ENCODE measurements at regions not wholly inside any gene's neighbourhood (a gene's known extent, or its start where the extent isn't known, plus 50 kb on each side); places are given as distances from the start of the nearest gene placed in this dataset.
"Not testable (repeated sequence)": the region's sequence is repeated elsewhere in the genome, so short reads cannot be mapped to it uniquely, and the experiment has no call there.

DNA sequence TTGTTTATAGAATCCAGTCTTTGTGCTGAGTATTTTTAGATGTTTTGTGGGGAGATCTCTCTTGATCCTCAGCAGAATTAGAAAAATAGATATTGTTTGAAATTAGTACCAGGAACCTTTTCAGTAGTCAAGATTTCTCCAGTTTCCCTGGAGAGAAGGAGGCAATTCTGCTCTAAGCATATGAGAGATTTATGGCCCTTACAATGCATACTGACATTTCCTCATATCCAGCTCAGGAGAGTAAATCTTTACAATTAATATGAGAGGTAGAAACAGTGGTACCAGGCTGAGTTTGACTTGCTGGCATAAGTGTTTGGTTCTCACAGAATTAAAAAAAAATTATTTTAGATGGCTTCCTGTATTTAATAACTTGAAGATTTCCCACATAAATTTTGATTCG, 239.1 kb upstream of the SGO1 start:
- in situ Hi-C loops (cut with HindIII; ENCODE audit: low sequenced_read_pairs), result no loop called here

- in situ Hi-C loops (cut with HindIII; ENCODE audit: low sequenced_read_pairs), result no loop called here
Measured at GRCh38 chr3:20424086-20424485, 238.1 kb upstream of the SGO1 start.

DNA sequence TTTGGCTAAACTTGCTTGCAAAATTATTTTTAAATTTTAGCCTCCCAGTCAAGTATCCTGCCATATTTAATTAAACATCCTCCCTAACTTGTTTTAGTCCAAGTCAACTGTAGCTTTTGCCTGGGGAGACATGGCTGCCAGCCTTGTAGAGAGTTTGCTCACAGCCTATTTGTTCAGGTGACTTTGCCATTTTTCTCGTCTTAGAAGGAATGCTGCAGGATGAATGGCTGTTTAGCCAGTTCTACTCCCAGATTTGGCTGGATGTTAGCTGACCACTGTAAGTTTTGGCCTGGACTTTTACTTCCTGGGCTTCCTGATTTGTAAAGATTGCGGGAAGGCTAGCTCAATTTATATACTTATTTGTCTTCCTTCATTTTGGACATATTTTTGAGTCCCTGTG, 236.4 kb upstream of the SGO1 start:
- in situ Hi-C loops (cut with HindIII; ENCODE audit: low sequenced_read_pairs), result no loop called here

GRCh38 chr3:20417388-20418108, 231.5 kb upstream of the SGO1 start:
- in situ Hi-C loops (cut with HindIII; ENCODE audit: low sequenced_read_pairs), result no loop called here

GRCh38 chr3:20406611-20407011, 220.6 kb upstream of the SGO1 start:
- in situ Hi-C loops (cut with HindIII; ENCODE audit: low sequenced_read_pairs), result no loop called here

DNA sequence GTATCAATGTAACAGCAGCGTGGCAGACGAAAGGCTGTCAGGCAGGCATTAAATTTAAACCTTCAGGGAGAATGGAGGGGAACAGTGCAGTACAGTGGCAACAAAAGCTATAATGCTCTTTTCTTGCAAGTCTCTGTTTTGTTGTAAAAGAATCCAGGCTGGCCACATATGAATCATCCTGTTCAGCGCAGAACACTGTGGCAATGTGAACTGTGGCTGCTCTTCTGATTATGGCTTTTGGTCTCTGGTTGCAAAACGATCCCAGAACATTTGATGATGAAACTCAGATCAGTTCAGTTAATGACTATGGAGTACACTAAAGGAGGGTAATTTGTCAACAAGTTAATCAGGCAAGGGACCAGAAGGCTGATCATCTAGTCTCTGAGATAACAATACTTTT, 219.7 kb upstream of the SGO1 start:
- in situ Hi-C loops (cut with HindIII; ENCODE audit: low sequenced_read_pairs), result no loop called here

DNA sequence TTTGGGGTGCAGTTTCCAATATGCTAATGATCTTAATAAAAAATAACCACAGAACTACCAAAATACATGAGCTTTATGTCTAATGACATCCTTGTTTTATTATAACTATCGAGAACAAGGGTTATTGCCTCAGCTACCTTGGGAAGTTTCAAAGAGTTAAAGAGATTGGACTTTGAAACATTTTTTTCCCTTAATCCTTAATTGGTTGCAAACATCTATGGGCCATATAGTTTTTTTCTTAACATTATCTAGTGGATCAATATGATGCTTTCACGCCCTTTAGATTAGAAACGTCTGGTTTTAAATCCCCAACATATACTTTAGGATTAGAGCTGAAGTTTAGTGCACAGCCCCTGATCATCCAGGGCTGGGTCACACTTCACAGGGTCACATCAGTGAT, 219.2 kb upstream of the SGO1 start:
- in situ Hi-C loops (cut with HindIII; ENCODE audit: low sequenced_read_pairs), result no loop called here

DNA sequence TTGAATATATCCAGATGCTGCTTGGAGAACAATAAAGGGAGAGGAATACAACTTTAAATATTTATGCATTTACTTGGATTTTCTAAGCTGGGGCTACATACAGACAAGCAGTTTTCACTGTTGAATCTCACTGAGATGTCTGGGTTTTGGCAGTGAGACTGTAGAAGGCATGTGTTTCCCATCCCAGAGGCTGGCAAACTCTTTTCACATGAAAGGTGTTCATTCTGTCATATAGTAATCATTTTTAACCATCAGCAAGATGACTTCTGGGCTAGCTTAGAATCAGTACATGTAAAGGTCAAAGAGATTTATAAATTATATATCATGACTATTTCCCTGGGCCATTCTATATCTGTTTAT, 218.7 kb upstream of the SGO1 start:
- in situ Hi-C loops (cut with HindIII; ENCODE audit: low sequenced_read_pairs), result no loop called here

- in situ Hi-C loops (cut with HindIII; ENCODE audit: low sequenced_read_pairs), result no loop called here
Measured at GRCh38 chr3:20403986-20404740, 218.2 kb upstream of the SGO1 start.

DNA sequence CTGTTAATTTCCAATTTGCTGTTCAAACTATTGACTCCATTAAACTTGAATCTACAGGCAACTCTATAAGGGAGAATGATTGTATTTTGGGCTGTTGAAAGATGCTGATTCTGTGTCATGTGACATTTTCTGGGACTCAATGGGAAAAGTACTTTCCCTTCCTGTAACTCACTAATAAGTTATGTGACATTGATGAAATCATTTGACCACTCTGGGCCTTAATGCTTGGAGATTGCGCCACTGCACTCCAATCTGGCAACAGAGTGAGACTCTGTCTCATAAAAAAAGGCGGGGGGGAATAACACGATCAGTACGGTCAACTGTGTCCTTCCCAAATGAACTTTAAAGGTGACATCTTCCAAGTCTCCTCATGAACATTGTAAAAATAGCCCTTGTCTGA, 215.2 kb upstream of the SGO1 start:
- in situ Hi-C loops (cut with HindIII; ENCODE audit: low sequenced_read_pairs), result no loop called here

GRCh38 chr3:20400686-20401085, 214.7 kb upstream of the SGO1 start:
- in situ Hi-C loops (cut with HindIII; ENCODE audit: low sequenced_read_pairs), result no loop called here

GRCh38 chr3:20400281-20400680, 214.3 kb upstream of the SGO1 start:
- in situ Hi-C loops (cut with HindIII; ENCODE audit: low sequenced_read_pairs), result no loop called here

GRCh38 chr3:20396335-20396734, 210.3 kb upstream of the SGO1 start:
- in situ Hi-C loops (cut with HindIII; ENCODE audit: low sequenced_read_pairs), result no loop called here

GRCh38 chr3:20395692-20396091, 209.7 kb upstream of the SGO1 start:
- in situ Hi-C loops (cut with HindIII; ENCODE audit: low sequenced_read_pairs), result no loop called here

- in situ Hi-C loops (cut with HindIII; ENCODE audit: low sequenced_read_pairs), result no loop called here
Measured at GRCh38 chr3:20394243-20394642, 208.2 kb upstream of the SGO1 start.

DNA sequence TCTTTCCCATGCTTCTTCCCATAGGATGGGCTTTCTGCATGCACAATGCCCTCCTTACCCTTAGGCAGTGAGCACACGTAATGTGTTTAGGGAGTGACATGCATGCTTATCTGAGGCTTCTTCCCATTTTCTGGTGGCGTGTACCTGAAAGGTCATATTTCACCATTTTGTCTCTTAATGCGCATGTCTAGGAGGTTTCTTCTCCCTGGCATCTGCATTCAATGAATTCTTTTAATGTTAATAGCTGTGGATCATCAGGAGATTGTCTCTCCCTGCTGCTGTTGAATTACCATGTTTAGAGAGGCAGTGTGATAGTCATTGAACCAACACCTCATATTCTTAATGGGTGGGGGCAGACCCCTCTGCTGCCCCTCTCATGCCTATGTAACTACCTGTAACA, 205.6 kb upstream of the SGO1 start:
- in situ Hi-C loops (cut with HindIII; ENCODE audit: low sequenced_read_pairs), result no loop called here

GRCh38 chr3:20388971-20389370, 203.0 kb upstream of the SGO1 start:
- in situ Hi-C loops (cut with HindIII; ENCODE audit: low sequenced_read_pairs), result no loop called here

DNA sequence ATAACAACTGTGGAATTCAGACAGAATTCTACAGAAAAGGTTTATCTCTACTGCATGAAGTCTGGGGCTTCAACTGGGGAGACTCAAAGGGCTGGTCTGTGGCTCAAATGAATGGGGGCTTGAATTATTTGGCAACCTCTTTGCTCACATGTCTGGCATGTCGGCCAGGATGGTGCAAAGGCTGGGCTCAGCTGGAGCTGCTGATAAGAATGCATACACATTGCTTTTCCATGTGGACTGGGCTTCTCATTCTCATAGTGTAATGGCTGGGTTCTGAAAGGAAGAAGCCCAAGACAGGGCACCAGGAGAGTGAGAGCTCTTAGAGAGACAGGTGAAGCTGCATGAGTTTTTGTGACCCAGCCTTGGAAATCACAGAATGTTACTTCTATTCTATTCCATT, 194.3 kb upstream of the SGO1 start:
- in situ Hi-C loops (cut with HindIII; ENCODE audit: low sequenced_read_pairs), result no loop called here

DNA sequence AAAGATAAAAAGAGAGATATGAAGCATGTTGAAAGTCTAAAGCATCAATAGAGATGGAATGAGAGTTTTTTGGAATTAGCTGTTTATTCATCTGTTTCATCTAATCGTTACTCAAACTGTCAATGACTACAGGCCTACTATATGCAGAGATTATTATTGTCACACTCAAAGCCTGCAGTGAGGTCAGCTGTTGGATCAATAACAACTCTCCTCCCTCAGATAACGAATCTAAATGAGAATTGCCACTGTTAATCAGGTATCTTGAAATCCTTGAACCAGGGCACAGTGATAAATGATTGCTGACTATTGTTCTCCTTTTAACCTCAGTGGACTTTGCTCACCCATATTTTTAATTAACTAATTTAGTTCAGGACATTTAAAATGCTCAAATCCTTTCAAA, 192.3 kb upstream of the SGO1 start:
- in situ Hi-C loops (cut with HindIII; ENCODE audit: low sequenced_read_pairs), result no loop called here

DNA sequence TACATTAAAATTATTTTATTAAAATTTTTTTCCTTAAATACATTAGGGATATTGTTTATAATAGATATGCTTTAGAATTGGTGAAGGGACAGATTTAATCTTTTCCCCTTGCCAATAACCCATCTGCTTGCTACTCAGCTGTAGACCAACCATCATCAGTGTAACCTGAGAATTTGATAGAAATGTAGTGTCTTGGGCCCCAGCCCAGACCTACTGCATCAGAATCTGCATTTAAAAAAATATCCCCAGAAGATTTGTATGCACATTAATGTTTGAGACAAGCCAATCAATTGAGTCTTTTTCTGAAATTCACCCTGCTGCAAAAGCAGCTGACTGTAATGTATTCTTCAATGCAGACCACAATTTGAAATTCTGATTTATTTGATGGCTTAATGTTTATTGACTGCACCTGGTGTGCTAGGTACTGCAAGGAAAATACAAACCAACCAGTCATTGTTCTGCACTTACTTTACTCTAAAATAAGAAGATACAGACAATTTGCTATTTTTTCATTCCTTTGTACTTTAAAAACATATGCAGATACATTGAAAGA, 190.7 kb upstream of the SGO1 start:
- in situ Hi-C loops (cut with HindIII; ENCODE audit: low sequenced_read_pairs), result no loop called here

DNA sequence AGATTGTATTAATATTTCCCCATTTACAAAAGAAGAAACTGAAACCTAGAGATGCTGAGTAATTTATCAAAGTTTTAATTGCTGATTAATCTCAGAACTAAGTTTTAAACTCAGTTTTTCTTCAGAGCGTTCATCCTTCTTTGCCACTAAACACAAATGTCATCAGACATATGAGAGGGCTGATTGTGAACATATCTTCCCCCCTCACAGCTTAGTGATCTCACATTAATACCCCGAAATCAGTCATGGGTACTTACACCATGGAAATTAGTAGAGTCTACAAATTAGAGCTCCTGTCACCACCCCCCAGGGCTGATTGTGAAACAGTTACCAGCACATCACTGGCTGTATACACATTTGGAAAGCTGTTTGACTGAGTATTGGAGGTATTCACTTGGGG, 189.3 kb upstream of the SGO1 start:
- in situ Hi-C loops (cut with HindIII; ENCODE audit: low sequenced_read_pairs), result no loop called here

DNA sequence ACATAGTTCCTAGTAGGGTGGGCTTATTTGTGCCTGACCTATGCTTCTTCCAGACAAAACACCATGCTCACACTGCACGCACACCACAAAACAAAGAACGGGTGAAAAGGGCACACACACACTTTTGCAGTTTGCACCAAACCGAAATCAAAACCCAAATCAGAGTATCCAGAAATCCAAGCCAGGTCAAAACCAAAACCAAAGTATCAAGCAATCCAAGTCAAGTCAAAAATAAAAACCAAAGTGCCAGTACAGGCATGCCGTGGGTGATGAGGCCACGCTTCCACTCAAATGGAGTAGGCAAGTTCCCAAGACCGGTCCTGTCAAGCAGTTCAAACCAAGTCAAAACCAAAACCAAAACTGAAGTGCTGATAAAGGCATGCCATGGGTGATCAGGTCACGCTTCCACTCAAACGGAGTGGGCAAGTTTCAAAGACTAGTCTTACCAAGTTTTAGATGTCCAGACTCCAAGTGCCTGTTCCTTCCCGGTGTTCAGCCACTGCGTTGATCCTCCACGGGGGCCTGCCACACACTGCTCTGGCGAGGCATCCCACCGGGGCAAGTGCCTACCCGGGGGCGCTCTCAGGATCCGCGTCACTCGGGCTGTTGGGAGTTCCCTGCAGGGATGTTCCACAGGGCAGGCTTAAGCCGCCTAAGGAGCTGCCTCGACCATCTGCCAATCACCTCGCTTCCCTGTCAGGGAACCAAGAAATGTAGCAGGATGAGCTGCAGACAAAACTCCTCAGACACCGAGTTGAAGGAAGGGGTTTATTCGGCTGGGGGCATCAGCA, 184.5 kb upstream of the SGO1 start:
- in situ Hi-C loops (cut with HindIII; ENCODE audit: low sequenced_read_pairs), result not testable (repeated sequence)
